ENCODE measurements at regions not wholly inside any gene's neighbourhood (a gene's known extent, or its start where the extent isn't known, plus 50 kb on each side); places are given as distances from the start of the nearest gene placed in this dataset.

- Histone ChIP-seq H3K9me3 (no peaks in the 10 kb centered on the region), H3K4me1 (peaks cover 19% of the 10 kb centered on the region), H3K27me3 (no peaks in the 10 kb centered on the region), H3K36me3 (no peaks in the 10 kb centered on the region), H3K4me3 (ENCODE audit: low read depth, low read length) (no peak overlapping the region)
- DNase-seq: peak; percentile 24
- TF ChIP-seq CTCF (IDR thresholded peaks at IDR 0.05; ENCODE audit: low read depth, low read length): no peak
Measured at GRCh38 chr10:8508882-8509281, 454.4 kb downstream of the GATA3 start.

DNA sequence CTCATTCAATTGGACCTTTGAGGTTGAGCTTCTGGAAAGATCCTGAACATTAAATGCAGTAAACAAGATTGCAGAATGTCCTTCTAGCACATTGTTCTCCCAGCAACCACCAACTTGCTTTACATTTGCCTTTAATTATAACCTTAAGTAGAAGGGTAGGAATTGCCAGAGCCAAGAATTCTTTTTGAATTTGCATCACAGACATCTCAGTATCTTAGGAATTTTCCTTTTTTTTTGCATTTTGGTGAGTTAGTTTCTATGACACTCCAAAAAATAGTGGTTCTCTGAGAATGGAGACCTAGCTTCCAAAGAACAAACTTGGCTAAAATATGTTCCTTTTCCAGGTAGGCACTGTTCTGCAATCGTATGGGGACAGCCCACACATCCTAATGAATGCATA is 456.0 kb downstream of the GATA3 start:
- no peak overlapping the region for H3K4me3 ChIP-seq (ENCODE audit: low read depth, low read length)
- no peaks in the 10 kb centered on the region for H3K27me3 ChIP-seq
- no peaks in the 10 kb centered on the region for H3K9me3 ChIP-seq
- H3K4me1 ChIP-seq: peaks cover 10% of the 10 kb centered on the region
- H3K36me3 ChIP-seq: no peaks in the 10 kb centered on the region
- DNase-seq: no peak
- TF ChIP-seq CTCF (IDR thresholded peaks at IDR 0.05; ENCODE audit: low read depth, low read length): no peak

DNA sequence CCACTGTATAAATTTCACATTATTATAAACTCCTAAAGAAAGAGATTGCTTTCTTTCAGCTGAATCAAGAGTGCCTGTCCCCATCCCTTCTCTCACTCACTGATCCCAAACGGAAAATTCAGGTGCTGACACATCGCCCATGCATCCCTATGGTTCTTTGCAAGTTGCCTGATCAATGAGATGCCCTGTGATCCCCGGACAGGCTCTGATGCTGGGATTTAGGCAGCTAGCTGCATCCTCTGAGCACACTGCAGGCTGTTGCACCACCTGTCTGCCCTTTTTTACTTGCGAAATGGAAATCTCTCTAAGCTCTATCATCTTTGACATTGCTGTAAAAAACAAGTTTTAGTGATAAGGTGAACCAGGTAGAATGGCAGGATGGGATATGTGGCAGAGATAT is 456.5 kb downstream of the GATA3 start:
- Histone ChIP-seq H3K27me3 (no peaks in the 10 kb centered on the region), H3K36me3 (no peaks in the 10 kb centered on the region), H3K4me1 (peaks cover 10% of the 10 kb centered on the region), H3K4me3 (ENCODE audit: low read depth, low read length) (no peak overlapping the region), H3K9me3 (no peaks in the 10 kb centered on the region)
- TF ChIP-seq CTCF (IDR thresholded peaks at IDR 0.05; ENCODE audit: low read depth, low read length): no peak
- no peak for DNase-seq

DNA sequence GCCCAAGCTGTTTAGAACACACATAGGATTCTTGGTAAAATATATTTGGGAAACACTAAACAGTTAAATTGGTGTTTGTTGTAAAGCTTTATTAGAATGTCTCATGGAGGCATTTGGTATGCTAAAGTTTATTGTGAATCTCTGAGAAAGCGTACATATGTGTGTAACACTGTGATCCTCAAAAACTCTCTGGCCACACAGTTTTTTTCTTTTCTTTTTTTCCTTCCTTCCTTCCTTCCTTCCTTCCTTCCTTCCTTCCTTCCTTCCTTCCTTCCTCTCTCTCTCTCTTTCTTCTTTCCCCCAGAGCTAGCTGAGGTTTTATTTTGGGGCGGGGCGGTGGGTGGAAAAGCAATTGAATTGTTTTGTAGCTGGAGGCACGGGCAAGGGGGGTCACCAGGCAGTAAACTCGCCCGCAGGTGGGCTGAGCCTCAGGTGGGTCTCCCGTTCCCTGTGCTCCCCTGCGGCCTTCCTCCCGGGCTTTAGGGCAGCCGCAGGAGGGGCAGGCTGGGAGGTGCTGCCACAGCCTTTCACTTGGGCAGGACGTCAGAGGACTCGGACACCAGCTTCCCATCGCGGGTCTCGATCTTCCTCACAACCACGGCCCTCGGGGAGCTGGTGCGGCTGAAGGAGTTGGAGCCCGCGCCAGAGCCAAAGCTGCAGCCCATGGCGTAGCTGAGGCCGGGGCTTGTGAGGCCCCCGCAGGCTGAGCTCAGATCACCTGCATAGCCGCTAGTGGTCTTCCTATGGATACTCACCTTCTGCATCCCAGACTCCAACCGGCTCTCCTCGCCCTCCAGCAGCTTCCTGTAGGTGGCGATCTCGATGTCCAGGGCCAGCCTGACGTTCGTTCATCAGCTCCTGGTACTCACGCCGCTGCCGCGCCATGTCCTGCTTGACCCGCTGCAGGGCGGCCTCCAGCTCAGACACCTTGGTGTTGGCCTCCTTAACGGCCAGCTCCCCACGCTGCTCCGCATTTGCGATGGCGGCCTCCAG is 459.0 kb downstream of the GATA3 start:
- H3K9me3 ChIP-seq: no peaks in the 10 kb centered on the region
- H3K4me1 ChIP-seq: peaks cover 8% of the 10 kb centered on the region
- TF ChIP-seq CTCF (IDR thresholded peaks at IDR 0.05; ENCODE audit: low read depth, low read length): 0 out of 2 replicates have a peak, but pooled peaks have one; percentile 4
- H3K36me3 ChIP-seq: no peaks in the 10 kb centered on the region
- H3K27me3 ChIP-seq: no peaks in the 10 kb centered on the region
- H3K4me3 ChIP-seq (ENCODE audit: low read depth, low read length): no peak overlapping the region
- no peak for DNase-seq

DNA sequence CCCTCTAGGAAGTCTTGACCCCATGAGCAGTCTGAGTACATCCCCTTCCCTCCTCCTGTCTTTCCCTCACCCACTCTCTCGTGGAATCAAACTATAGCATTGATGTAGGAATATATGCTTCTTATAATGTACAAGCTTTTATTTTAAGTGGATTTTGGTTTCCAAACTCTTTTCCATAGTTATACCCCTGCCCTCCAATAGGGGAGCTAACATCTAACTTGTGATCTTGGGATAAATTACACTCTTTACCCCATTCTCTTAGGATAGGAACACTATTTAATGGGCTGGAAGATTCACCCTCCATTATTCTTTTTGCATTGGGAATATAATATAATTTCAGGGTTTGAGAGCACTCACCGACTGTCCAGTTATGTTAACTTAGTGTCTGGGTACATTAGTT is 465.9 kb downstream of the GATA3 start:
- Histone ChIP-seq H3K36me3 (no peaks in the 10 kb centered on the region), H3K4me3 (ENCODE audit: low read depth, low read length) (no peak overlapping the region), H3K27me3 (no peaks in the 10 kb centered on the region), H3K9me3 (no peaks in the 10 kb centered on the region), H3K4me1 (no peaks in the 10 kb centered on the region)
- peak; percentile 33; the same call in 1 of the 2 replicates for TF ChIP-seq CTCF (IDR thresholded peaks at IDR 0.05; ENCODE audit: low read depth, low read length)
- DNase-seq: no peak

DNA sequence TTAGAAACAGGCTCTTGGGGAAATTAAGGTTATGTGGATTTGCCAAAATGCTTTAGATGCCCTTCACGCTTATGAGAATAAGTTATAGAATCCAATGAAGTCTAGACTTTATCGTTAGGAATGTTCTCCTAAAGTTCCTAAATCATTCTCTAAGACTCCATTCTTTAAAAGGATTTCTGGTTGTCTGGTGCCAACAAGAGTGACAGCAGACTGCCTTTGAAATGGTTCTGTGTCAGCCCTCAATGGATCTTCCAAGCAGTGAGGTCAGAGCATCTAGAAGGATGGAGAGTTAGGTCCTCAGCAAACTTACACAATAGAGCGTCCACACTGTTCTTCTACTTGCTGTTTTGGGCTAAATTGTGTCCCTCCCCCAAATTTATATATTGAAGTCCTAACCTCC is 473.3 kb downstream of the GATA3 start:
- Histone ChIP-seq H3K27me3 (no peaks in the 10 kb centered on the region), H3K36me3 (no peaks in the 10 kb centered on the region), H3K4me1 (0 out of 2 replicates have a peak, but pooled peaks cover 3% of the 10 kb centered on the region), H3K9me3 (no peaks in the 10 kb centered on the region), H3K4me3 (ENCODE audit: low read depth, low read length) (no peak overlapping the region)
- no peak for DNase-seq
- TF ChIP-seq CTCF (IDR thresholded peaks at IDR 0.05; ENCODE audit: low read depth, low read length): no peak
